ENCODE measurements at regions not wholly inside any gene's neighbourhood (a gene's known extent, or its start where the extent isn't known, plus 50 kb on each side); places are given as distances from the start of the nearest gene placed in this dataset.

DNA sequence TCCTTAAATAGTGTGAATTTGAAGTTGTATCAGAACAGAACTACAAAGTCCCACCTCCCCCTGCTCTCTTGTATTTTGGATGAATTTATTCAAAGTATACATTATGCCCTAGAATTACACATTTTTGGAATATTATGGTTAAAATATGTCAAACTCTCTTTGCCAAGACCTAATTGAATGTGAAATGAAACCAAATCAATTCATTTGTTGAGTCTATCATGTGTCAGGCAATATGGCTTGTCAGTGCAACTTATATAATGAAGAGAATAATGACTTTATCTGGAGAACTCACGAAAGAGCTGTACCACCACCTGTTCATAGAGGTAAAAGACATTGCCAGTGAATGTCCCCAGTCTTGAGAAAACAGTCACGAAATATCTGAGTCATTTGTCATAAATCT, 106.8 kb downstream of the TUSC1 start:
- Histone ChIP-seq H3K4me1 (ENCODE audit: control insufficient read depth, extremely low read depth, insufficient read depth, low read length) (no peaks in the 10 kb centered on the region), H3K9me3 (ENCODE audit: control insufficient read depth, insufficient read depth, low read depth, low read length) (no peaks in the 10 kb centered on the region), H3K27me3 (ENCODE audit: control insufficient read depth, insufficient read depth, low read length) (no peaks in the 10 kb centered on the region), H4K20me1 (ENCODE audit: control insufficient read depth, extremely low read depth, insufficient read depth, low read length) (no peaks in the 10 kb centered on the region), H3K79me2 (ENCODE audit: control insufficient read depth, insufficient read depth, low read length) (no peaks in the 10 kb centered on the region), H3K9ac (ENCODE audit: insufficient read depth, low read length) (no peak overlapping the region), H3K4me3 (replicated peaks in 1 of 4; ENCODE audit: control extremely low read depth in 1 of 4, insufficient read depth in 1 of 4, low read depth in 3 of 4, low read length in 4 of 4) (no peak overlapping the region), H3K27ac (ENCODE audit: insufficient read depth, low read length) (no peak overlapping the region), H3K4me2 (ENCODE audit: extremely low read depth, insufficient read depth, low read length) (no peak overlapping the region), H2AFZ (ENCODE audit: low read length) (no peak overlapping the region), H3K36me3 (ENCODE audit: control insufficient read depth, insufficient read depth, low read length) (no peaks in the 10 kb centered on the region)
- no peak for DNase-seq (ENCODE audit: low read depth in 2 of 2)
- TF ChIP-seq, protein P1, sequence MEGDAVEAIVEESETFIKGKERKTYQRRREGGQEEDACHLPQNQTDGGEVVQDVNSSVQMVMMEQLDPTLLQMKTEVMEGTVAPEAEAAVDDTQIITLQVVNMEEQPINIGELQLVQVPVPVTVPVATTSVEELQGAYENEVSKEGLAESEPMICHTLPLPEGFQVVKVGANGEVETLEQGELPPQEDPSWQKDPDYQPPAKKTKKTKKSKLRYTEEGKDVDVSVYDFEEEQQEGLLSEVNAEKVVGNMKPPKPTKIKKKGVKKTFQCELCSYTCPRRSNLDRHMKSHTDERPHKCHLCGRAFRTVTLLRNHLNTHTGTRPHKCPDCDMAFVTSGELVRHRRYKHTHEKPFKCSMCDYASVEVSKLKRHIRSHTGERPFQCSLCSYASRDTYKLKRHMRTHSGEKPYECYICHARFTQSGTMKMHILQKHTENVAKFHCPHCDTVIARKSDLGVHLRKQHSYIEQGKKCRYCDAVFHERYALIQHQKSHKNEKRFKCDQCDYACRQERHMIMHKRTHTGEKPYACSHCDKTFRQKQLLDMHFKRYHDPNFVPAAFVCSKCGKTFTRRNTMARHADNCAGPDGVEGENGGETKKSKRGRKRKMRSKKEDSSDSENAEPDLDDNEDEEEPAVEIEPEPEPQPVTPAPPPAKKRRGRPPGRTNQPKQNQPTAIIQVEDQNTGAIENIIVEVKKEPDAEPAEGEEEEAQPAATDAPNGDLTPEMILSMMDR (conservative IDR thresholded peaks at IDR 0.05 in 1 of 2, IDR thresholded peaks at IDR 0.05 in 1 of 2; ENCODE audit: low read depth in 1 of 2, low read length in 2 of 2): no peak
- TF ChIP-seq EZH2 (IDR thresholded peaks at IDR 0.05; ENCODE audit: low read length, missing control alignments): no peak

DNA sequence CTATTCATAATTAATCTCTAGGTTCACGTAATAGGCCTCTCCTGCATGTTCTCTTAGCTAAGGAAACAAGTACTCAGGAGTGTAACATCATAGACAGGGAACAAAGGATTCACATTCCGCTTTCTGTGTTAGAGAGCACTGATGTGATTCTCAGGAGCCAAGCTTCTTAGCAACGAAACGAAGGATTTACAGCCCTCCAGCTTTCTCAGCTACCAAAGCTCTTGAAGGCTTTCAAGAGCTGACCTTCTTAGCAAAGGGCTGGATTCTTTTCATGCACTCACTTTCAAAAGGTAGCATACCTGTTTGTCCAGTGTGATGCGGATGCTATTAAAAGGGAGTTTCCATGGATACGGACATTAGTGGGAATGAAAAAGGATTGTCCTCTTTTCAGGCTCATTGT, 107.4 kb downstream of the TUSC1 start:
- H4K20me1 ChIP-seq (ENCODE audit: control insufficient read depth, extremely low read depth, insufficient read depth, low read length): no peaks in the 10 kb centered on the region
- H3K36me3 ChIP-seq (ENCODE audit: control insufficient read depth, insufficient read depth, low read length): no peaks in the 10 kb centered on the region
- H3K79me2 ChIP-seq (ENCODE audit: control insufficient read depth, insufficient read depth, low read length): no peaks in the 10 kb centered on the region
- TF ChIP-seq EZH2 (IDR thresholded peaks at IDR 0.05; ENCODE audit: low read length, missing control alignments): no peak
- DNase-seq (ENCODE audit: low read depth in 2 of 2): no peak
- H3K27ac ChIP-seq (ENCODE audit: insufficient read depth, low read length): no peak overlapping the region
- H3K9me3 ChIP-seq (ENCODE audit: control insufficient read depth, insufficient read depth, low read depth, low read length): no peaks in the 10 kb centered on the region
- no peak overlapping the region for H3K4me2 ChIP-seq (ENCODE audit: extremely low read depth, insufficient read depth, low read length)
- H3K4me1 ChIP-seq (ENCODE audit: control insufficient read depth, extremely low read depth, insufficient read depth, low read length): no peaks in the 10 kb centered on the region
- H3K9ac ChIP-seq (ENCODE audit: insufficient read depth, low read length): no peak overlapping the region
- H3K27me3 ChIP-seq (ENCODE audit: control insufficient read depth, insufficient read depth, low read length): no peaks in the 10 kb centered on the region
- H2AFZ ChIP-seq (ENCODE audit: low read length): no peak overlapping the region
- H3K4me3 ChIP-seq (replicated peaks in 1 of 4; ENCODE audit: control extremely low read depth in 1 of 4, insufficient read depth in 1 of 4, low read depth in 3 of 4, low read length in 4 of 4): no peak overlapping the region

DNA sequence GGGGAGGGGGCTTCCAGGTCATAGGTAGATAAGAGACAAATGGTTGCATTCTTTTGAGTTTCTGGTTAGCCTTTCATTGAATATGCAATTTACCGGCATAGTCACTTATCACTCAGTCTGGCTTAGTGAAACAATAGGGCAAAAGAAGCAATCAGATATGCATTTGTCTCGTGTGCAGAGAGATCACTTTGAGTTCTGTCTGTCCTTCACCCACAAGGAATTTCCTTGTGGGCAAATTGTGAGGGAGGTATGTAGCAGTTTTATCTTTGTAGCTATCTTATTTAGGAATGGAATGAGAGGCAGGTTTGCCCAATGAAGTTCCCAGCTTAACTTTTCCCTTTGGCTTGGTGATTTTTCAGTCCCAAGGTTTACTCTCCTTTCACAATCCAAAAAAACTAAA, 116.1 kb downstream of the TUSC1 start:
- no peaks in the 10 kb centered on the region for H3K27me3 ChIP-seq (ENCODE audit: control insufficient read depth, insufficient read depth, low read length)
- H3K9ac ChIP-seq (ENCODE audit: insufficient read depth, low read length): no peak overlapping the region
- H3K4me1 ChIP-seq (ENCODE audit: control insufficient read depth, extremely low read depth, insufficient read depth, low read length): no peaks in the 10 kb centered on the region
- no peak overlapping the region for H3K4me2 ChIP-seq (ENCODE audit: extremely low read depth, insufficient read depth, low read length)
- H3K79me2 ChIP-seq (ENCODE audit: control insufficient read depth, insufficient read depth, low read length): no peaks in the 10 kb centered on the region
- no peaks in the 10 kb centered on the region for H3K9me3 ChIP-seq (ENCODE audit: control insufficient read depth, insufficient read depth, low read depth, low read length)
- H3K4me3 ChIP-seq (replicated peaks in 1 of 4; ENCODE audit: control extremely low read depth in 1 of 4, insufficient read depth in 1 of 4, low read depth in 3 of 4, low read length in 4 of 4): no peak overlapping the region
- DNase-seq (ENCODE audit: low read depth in 2 of 2): no peak
- H2AFZ ChIP-seq (ENCODE audit: low read length): no peak overlapping the region
- no peak overlapping the region for H3K27ac ChIP-seq (ENCODE audit: insufficient read depth, low read length)
- no peaks in the 10 kb centered on the region for H4K20me1 ChIP-seq (ENCODE audit: control insufficient read depth, extremely low read depth, insufficient read depth, low read length)
- TF ChIP-seq, protein P1 (conservative IDR thresholded peaks at IDR 0.05 in 1 of 2, IDR thresholded peaks at IDR 0.05 in 1 of 2; ENCODE audit: low read depth in 1 of 2, low read length in 2 of 2): no peak
- no peak for TF ChIP-seq EZH2 (IDR thresholded peaks at IDR 0.05; ENCODE audit: low read length, missing control alignments)
- H3K36me3 ChIP-seq (ENCODE audit: control insufficient read depth, insufficient read depth, low read length): no peaks in the 10 kb centered on the region
